ENCODE measurements at regions not wholly inside any gene's neighbourhood (a gene's known extent, or its start where the extent isn't known, plus 50 kb on each side); places are given as distances from the start of the nearest gene placed in this dataset.

GRCh38 chr3:117322866-117323265, 613.3 kb downstream of the TUSC7 start:
- DNase-seq: no peak

DNA sequence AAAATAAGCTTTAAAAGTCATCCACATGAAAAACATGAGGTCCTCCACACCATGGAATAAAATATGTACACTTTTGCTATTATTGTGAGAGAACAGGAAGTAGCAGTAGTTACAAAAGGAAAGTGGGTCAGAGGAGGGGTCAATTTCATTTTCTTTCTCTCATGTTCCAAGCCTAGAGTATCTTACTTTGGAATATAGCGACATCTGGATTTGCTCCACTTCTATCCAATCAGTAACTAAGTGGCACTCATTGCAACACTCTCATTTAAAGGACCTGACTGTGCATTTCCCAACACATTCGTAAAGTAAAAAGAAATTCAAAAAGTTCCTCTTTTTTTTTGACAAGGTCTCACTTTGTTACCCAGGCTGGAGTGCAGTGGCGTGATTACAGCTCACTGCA, 637.3 kb downstream of the TUSC7 start:
- DNase-seq: no peak

- no peak for DNase-seq
These were observed 639.3 kb downstream of the TUSC7 start for GRCh38 chr3:117348884-117349283.

DNA sequence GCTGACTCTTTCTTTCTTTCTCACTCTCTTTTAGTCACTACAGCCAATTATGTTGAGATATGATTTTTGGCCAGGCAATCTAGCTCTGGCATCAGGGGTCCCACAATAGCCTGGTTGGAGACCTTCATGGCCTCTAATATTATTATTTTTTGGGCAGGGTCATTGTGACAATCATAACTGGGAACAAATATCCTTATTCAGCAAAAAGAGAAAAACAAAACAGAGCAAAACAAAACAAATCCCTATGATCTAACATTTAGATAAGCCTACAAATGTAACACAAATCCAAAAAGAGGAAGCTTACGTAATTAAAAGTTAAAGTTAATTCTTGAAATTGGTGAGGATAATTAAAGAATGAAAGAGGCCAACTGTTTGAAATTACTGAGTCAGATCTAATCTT, 640.0 kb downstream of the TUSC7 start:
- DNase-seq: no peak

DNA sequence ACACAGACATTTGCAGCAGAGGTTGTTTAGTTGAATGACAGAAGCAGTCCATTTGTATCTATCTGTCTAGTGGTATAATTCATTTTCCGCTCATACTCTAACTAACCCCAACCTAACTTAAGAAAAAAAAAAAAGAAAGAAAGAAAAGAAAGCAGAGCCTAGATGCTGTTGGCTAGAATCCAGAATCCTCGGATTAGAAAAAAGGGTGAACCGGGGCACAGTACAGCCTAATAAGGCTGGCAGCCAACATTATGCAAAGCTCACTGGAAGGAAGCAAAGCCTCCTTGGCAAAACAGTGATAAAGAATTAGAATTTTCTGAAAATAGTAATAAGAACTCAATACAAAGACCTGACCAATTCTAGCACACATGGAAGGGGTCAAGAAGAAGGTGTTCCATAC, 640.8 kb downstream of the TUSC7 start:
- DNase-seq: no peak

DNA sequence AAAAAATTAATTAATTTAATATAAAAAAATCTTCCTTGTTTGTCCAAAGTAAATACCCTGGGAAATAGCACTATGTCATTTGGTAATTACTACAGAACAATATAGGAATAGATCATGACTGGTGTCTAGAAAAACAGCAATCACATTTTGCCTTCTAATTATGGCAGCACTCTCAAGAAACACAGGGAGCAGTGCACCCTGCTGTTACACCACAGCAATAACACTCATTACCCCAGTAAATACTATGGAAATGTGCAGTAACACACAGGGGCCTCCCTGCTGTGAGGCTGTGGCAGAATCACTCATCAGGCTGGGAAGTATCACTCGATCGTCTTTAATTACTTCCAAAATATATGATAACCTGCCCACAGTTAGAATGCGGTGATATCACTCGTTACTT, 646.0 kb downstream of the TUSC7 start:
- no peak for DNase-seq

DNA sequence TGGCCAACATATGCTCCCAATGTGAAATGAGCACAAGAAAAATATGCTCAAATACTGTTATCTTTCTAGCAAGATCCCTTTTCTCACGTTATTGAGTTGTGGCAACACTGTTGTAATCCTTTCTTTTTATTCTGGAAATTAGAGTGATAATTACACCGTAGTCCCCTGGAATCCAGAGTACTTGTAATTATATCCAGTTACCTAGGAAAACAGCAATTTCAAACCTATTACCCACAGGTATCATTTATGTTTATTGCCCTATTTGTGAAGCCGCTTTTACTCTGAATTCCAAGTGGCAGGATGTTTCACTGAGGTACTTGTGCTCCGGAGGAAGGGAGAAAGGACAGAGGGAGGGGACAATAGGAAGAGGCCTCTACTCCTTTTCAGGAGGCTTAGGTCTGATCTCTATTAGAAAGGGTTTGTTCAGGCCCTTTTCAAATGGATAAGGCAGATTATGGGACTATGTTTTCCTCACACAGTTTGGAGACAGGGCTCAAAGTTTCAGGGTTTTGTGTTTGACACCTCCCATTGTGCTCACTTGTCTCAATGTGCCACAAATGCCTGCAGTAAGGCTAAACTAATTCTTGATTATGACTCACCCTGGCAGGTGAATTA, 646.6 kb downstream of the TUSC7 start:
- no peak for DNase-seq

- DNase-seq: no peak
These were observed 649.2 kb downstream of the TUSC7 start for GRCh38 chr3:117358717-117359314.

- DNase-seq: no peak
These were observed 657.0 kb downstream of the TUSC7 start for GRCh38 chr3:117366574-117366973.

- DNase-seq: no peak
These were observed 658.3 kb downstream of the TUSC7 start for GRCh38 chr3:117367861-117368260.

GRCh38 chr3:117380631-117381030, 671.1 kb downstream of the TUSC7 start:
- no peak for DNase-seq

DNA sequence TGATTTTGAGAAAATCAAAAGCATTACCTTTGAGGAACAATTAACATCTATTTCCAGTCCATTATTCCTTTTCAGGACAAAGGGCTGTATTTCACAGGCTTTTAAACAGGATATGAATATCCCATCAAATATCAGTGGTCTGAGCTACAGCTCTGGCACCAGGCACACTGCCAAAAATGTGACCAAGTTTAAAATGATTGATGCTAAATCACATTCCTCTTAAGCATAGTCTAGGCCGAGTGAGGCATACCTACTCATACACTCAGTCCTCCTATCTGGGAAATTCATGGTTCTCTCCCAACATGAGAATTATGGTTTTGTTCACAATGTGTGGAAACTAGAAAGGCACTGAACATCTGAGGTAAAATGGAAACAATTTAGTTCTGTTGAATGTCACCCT, 683.5 kb downstream of the TUSC7 start:
- no peak for DNase-seq

GRCh38 chr3:117398141-117398899, 688.7 kb downstream of the TUSC7 start:
- no peak for DNase-seq

- no peak for DNase-seq
These were observed 689.9 kb downstream of the TUSC7 start for GRCh38 chr3:117399311-117400078.

- DNase-seq: no peak
These were observed 690.7 kb downstream of the TUSC7 start for GRCh38 chr3:117400303-117400702.

DNA sequence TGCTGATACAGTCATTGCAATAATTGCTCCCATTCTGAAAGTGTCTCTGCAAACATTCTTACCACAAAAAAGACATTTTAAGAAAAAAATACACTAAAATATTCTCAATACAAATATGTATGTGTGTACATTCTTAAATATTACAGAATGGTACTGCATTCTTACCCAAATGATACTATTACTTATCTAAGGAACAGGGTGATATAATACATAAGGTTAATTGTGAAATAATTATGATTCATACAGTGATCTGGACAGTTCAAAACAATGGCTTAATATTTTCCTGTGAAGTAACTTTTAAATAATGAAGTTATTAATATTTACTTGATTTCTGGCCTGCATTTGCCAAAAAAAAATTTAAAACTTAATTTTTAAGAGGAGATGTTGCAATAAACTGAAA, 694.6 kb downstream of the TUSC7 start:
- no peak for DNase-seq

- no peak for DNase-seq
These were observed 695.2 kb downstream of the TUSC7 start for GRCh38 chr3:117404730-117405129.

DNA sequence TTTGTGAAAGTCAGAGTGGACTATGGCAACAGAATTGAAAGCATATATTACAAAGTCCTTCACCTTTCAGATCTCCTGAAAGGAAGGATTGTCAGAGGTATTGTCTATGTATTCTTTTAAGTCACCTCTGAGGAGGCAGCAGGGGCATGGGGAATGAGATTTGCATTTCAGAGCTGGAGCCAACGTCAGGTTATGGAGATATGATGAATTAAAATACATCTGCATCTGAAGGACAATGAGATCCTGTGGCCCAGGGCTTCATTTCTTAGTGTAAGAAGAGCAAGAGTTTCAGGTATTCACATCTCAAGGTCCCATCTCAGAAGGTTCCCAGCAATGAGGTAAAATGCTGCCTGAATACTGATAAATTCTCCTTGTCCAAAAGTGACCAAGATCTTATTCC, 695.8 kb downstream of the TUSC7 start:
- no peak for DNase-seq

DNA sequence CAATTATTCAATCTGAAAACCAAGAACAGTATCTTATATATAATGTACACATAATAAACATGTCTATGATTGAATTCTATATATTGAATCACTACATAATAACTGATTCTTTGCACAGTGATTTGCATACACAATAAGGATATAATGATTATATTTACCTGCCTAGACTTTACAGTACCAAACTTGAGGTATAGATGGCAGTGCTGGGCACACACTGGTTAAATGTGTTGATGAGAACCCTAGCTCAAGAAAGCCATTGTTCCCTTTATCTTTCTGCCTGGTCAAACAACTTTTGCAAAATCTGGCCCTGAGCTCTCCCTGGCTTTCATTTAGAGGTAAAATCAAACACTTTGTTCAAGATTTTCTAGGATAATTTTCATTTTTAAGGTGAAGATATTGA, 697.7 kb downstream of the TUSC7 start:
- no peak for DNase-seq

DNA sequence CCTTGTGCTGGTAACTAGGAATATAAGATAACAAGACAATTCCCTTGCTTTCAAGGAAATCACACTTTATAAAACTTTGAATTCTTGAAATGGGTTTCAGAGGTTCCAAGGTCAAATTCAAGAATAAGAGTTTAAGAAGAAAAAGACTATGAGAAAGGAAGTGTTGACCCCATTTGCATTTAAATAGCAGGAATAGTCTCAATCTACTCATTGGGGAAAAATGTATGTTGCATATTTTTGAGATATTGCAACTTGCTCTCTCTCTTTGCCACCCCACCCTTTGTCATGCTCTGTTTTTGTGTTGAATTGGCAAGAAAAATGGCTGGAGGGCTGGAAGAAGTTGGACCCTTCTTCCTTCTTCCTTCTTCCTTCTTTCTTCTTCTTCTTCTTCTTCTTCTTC, 699.2 kb downstream of the TUSC7 start:
- no peak for DNase-seq

DNA sequence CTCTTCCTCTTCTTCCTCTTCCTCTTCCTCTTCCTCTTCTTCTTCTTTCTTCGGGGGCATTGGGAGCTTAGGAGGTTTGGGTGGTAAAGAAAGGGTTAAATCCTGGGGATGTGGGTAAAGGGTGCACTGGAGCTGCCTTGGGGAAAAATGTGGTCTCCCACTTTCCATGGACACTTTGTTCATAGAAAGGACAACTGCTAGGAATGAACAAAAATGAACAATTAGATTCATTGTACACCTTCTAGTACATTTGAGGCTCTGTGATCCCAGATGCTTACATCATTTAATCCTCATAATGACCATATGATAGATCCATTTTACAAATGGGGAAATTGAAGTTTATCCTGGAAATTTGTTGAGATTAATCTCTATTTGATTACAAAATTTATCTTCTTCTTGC, 699.7 kb downstream of the TUSC7 start:
- DNase-seq: no peak

- no peak for DNase-seq
These were observed 700.3 kb downstream of the TUSC7 start for GRCh38 chr3:117409701-117410459.

DNA sequence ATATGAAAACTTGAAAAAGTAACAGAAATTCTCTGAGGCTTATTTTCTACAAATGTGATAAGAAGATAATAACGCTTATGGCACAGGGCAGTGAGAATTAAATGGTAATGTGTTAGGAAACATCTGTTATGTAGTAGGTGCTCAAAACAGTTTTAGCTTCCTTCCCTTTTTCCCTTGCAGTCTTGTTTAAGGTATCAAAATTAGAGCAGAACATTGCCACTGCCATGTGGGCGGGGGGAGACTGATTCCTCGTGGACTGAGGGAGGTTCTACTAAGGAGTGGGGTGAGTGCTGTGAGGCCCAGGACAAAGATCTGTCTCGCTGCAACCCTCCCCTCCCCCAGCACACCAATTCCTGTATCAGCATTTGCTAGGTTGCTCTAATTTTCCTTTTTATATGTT, 702.4 kb downstream of the TUSC7 start:
- DNase-seq: no peak
